ENCODE measurements at regions not wholly inside any gene's neighbourhood (a gene's known extent, or its start where the extent isn't known, plus 50 kb on each side); places are given as distances from the start of the nearest gene placed in this dataset.
"Not testable (repeated sequence)": the region's sequence is repeated elsewhere in the genome, so short reads cannot be mapped to it uniquely, and the experiment has no call there.

GRCh38 chr11:91483956-91484355 lies 740.7 kb upstream of the FAT3 start:
- H3K9me3 Mint-ChIP-seq; DNase-seq; H3K36me3 Mint-ChIP-seq; H3K27me3 Mint-ChIP-seq; H3K4me1 Mint-ChIP-seq; POLR2A ChIA-PET; ATAC-seq (ENCODE audit: low read depth); H3K27ac Mint-ChIP-seq; H3K4me3 Mint-ChIP-seq: not testable (repeated sequence)

DNA sequence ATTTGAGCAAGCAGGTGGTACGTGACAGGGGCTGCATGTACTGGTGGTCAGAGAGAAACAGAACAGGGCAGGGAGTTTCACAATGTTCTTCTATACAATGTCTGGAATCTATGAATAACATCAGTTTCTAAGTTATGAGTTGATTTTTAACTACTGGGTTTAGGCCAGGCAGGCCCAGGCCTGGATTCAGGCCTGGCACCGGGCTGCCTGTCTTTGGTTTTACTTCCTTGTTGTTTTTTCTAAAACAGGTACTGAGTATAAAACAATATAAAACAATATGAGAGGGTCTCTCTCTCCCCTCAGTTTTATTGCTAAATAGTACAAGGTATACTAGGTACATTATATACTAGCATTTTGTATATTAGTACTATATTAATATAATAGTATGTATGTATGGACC lies 742.7 kb upstream of the FAT3 start:
- H3K4me3 Mint-ChIP-seq; H3K36me3 Mint-ChIP-seq; POLR2A ChIA-PET; DNase-seq; H3K27ac Mint-ChIP-seq; H3K9me3 Mint-ChIP-seq; H3K4me1 Mint-ChIP-seq; ATAC-seq (ENCODE audit: low read depth); H3K27me3 Mint-ChIP-seq: not testable (repeated sequence)

DNA sequence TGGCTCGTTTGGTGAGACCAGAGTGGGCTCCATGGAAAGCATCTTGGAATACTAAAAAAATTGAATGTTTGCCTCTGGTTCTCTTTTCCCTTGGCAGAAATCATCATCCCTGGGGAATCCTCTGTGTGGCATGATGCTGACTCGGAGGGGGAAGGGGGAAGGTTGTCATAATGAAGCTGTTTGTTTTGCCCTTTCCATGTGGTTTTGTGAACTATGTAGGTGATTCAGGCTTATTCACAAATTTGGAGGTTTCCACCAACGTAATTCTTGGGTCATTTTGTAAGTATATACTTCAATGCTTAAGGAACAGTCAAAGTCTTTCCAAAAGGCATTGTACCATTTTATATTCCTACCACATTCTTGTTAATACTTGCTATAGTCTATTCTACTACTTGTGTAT lies 754.0 kb upstream of the FAT3 start:
- Mint-ChIP-seq H3K36me3 (no peaks in the 10 kb centered on the region), H3K27ac (no peak overlapping the region), H3K27me3 (no peaks in the 10 kb centered on the region), H3K4me3 (no peak overlapping the region), H3K4me1 (no peaks in the 10 kb centered on the region), H3K9me3 (peaks cover 5% of the 10 kb centered on the region)
- DNase-seq (no peak), ATAC-seq (ENCODE audit: low read depth) (no peak)
- POLR2A ChIA-PET = no interaction called here

GRCh38 chr11:91459840-91460239 lies 764.8 kb upstream of the FAT3 start:
- peaks cover 3% of the 10 kb centered on the region for H3K9me3 Mint-ChIP-seq
- no peaks in the 10 kb centered on the region for H3K27me3 Mint-ChIP-seq
- POLR2A ChIA-PET = no interaction called here
- H3K4me1 Mint-ChIP-seq = no peaks in the 10 kb centered on the region
- H3K36me3 Mint-ChIP-seq = no peaks in the 10 kb centered on the region
- DNase-seq = no peak
- no peak for ATAC-seq (ENCODE audit: low read depth)
- no peak overlapping the region for H3K4me3 Mint-ChIP-seq
- no peak overlapping the region for H3K27ac Mint-ChIP-seq

DNA sequence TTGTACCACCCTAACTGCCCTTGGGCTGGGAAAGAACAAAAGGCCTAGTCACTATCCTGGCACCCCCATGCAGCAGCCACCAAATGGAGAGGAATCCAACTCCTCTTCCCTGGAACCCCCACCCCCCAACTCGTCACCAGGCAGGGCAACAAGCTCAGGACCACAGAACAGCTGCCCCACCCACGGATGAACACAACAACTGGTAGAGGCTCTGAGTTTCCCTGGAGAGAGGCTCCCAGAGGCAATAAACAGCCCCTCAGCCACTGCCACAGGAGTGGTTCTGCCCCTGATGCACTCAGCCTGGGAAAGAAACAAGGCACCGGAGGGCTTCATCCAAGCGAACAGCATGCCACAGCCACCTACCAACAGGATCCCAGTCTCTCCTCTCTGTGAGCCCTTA lies 778.4 kb upstream of the FAT3 start:
- Mint-ChIP-seq H3K27me3 (no peaks in the 10 kb centered on the region), H3K4me1 (no peaks in the 10 kb centered on the region)
- POLR2A ChIA-PET = no interaction called here

GRCh38 chr11:91435694-91436395 lies 788.8 kb upstream of the FAT3 start:
- no peaks in the 10 kb centered on the region for H3K36me3 Mint-ChIP-seq
- POLR2A ChIA-PET = no interaction called here
- peaks cover 11% of the 10 kb centered on the region for H3K9me3 Mint-ChIP-seq
- DNase-seq = no peak
- no peaks in the 10 kb centered on the region for H3K27me3 Mint-ChIP-seq
- no peak overlapping the region for H3K4me3 Mint-ChIP-seq
- no peak for ATAC-seq (ENCODE audit: low read depth)
- H3K27ac Mint-ChIP-seq = no peak overlapping the region
- H3K4me1 Mint-ChIP-seq = no peaks in the 10 kb centered on the region

More for the DNA sequence above, 778.4 kb upstream of the FAT3 start:
- H3K27ac Mint-ChIP-seq = no peak overlapping the region
- no peak for DNase-seq
- no peaks in the 10 kb centered on the region for H3K36me3 Mint-ChIP-seq
- no peak overlapping the region for H3K4me3 Mint-ChIP-seq
- ATAC-seq (ENCODE audit: low read depth) = no peak
- H3K9me3 Mint-ChIP-seq = peaks cover 8% of the 10 kb centered on the region

DNA sequence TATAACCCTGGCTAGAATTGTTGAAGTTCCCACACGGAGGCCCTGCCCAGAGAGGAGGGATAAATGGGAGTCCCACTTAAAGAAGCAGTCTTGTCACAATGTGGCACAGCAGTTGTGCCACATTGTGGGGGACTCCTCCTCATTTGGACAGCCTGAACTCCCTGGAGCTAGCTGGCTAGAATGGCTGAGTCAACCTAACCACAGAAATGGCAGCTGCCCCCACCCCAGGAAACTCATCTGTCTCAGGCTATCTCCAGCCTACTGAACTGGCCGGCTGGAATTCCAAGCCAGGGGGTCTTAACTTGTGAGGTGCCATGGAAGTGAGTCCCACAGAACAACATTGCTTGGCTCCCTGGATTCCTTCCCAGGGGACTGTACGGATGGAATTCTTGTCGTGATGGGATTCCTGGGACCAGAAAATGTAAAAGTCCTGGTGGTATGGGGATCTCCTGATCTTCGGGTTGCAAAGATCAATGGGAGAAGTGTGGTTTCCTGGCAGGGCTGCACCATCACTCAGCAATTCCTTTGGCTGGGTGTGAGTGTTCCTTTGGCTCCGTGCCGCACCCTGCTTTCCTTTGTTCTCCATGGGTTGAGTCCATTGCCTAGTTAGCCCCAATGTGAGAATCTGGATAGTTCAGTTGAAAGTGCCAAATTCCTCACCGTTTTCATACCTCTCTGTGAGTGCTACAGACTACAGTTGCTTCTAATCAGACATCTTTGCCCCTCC lies 791.2 kb upstream of the FAT3 start:
- Mint-ChIP-seq H3K4me3 (no peak overlapping the region), H3K4me1 (no peaks in the 10 kb centered on the region), H3K27ac (no peak overlapping the region), H3K36me3 (no peaks in the 10 kb centered on the region), H3K9me3 (peaks cover 8% of the 10 kb centered on the region), H3K27me3 (no peaks in the 10 kb centered on the region)
- DNase-seq = no peak
- no peak for ATAC-seq (ENCODE audit: low read depth)
- POLR2A ChIA-PET = no interaction called here

- POLR2A ChIA-PET = no interaction called here
- ATAC-seq (ENCODE audit: low read depth) (no peak), DNase-seq (no peak)
- H3K27me3 Mint-ChIP-seq = no peaks in the 10 kb centered on the region
- H3K4me1 Mint-ChIP-seq = no peaks in the 10 kb centered on the region
- H3K4me3 Mint-ChIP-seq = no peak overlapping the region
- no peaks in the 10 kb centered on the region for H3K36me3 Mint-ChIP-seq
- no peak overlapping the region for H3K27ac Mint-ChIP-seq
- peaks cover under 1% of the 10 kb centered on the region for H3K9me3 Mint-ChIP-seq
Measured at GRCh38 chr11:91421641-91422040, 803.0 kb upstream of the FAT3 start.

DNA sequence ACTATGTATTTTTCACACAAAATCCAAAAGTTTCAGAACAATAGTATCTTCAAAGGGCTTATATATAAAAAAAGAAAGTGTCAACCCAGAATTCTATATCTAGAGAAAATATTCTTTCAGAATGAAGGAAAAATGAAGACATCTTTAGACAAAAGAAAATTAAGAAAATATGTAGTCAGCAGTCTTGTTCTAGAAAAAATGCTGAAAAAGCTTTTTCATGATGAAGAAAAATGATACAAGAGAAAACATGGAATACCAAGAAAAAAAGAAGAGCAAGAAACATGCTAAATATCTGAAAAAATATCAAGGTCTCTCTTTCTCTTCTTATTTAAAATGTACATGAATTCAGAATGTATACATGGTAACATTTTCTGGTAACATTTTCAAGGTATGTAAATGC lies 816.8 kb upstream of the FAT3 start:
- Mint-ChIP-seq H3K36me3 (no peaks in the 10 kb centered on the region), H3K4me1 (no peaks in the 10 kb centered on the region), H3K4me3 (no peak overlapping the region), H3K27ac (no peak overlapping the region), H3K9me3 (no peaks in the 10 kb centered on the region), H3K27me3 (no peaks in the 10 kb centered on the region)
- DNase-seq = no peak
- POLR2A ChIA-PET = no interaction called here
- no peak for ATAC-seq (ENCODE audit: low read depth)

GRCh38 chr11:91406009-91406408 lies 818.6 kb upstream of the FAT3 start:
- Mint-ChIP-seq H3K4me1 (no peaks in the 10 kb centered on the region), H3K36me3 (no peaks in the 10 kb centered on the region), H3K27ac (no peak overlapping the region), H3K27me3 (no peaks in the 10 kb centered on the region), H3K9me3 (no peaks in the 10 kb centered on the region), H3K4me3 (no peak overlapping the region)
- DNase-seq (no peak), ATAC-seq (ENCODE audit: low read depth) (no peak)
- POLR2A ChIA-PET = no interaction called here

- POLR2A ChIA-PET = no interaction called here
- ATAC-seq (ENCODE audit: low read depth) (no peak), DNase-seq (no peak)
- H3K4me1 Mint-ChIP-seq = no peaks in the 10 kb centered on the region
- no peaks in the 10 kb centered on the region for H3K27me3 Mint-ChIP-seq
- H3K36me3 Mint-ChIP-seq = no peaks in the 10 kb centered on the region
- H3K9me3 Mint-ChIP-seq = no peaks in the 10 kb centered on the region
- no peak overlapping the region for H3K27ac Mint-ChIP-seq
- H3K4me3 Mint-ChIP-seq = no peak overlapping the region
Measured at GRCh38 chr11:91404344-91404743, 820.3 kb upstream of the FAT3 start.

DNA sequence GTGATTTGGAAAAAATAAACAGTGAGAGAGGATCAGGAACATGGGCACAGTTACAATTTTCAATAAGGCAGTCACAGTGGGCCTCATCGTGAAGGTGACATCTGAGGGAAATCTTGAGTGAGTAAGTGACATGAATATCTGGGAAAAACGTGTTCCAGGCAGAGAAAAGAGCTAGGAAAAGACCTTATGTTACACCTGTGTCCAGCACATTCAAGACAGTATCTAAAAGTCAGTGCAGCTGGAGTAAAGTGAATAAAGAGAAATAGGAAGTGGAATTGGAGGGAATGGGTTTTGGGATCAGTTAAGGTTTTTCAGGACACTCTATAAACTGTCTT lies 827.5 kb upstream of the FAT3 start:
- peaks cover 2% of the 10 kb centered on the region for H3K9me3 Mint-ChIP-seq
- H3K36me3 Mint-ChIP-seq = no peaks in the 10 kb centered on the region
- DNase-seq = no peak
- no peak for ATAC-seq (ENCODE audit: low read depth)
- H3K27ac Mint-ChIP-seq = no peak overlapping the region
- no peaks in the 10 kb centered on the region for H3K27me3 Mint-ChIP-seq
- POLR2A ChIA-PET = no interaction called here
- no peaks in the 10 kb centered on the region for H3K4me1 Mint-ChIP-seq
- no peak overlapping the region for H3K4me3 Mint-ChIP-seq

DNA sequence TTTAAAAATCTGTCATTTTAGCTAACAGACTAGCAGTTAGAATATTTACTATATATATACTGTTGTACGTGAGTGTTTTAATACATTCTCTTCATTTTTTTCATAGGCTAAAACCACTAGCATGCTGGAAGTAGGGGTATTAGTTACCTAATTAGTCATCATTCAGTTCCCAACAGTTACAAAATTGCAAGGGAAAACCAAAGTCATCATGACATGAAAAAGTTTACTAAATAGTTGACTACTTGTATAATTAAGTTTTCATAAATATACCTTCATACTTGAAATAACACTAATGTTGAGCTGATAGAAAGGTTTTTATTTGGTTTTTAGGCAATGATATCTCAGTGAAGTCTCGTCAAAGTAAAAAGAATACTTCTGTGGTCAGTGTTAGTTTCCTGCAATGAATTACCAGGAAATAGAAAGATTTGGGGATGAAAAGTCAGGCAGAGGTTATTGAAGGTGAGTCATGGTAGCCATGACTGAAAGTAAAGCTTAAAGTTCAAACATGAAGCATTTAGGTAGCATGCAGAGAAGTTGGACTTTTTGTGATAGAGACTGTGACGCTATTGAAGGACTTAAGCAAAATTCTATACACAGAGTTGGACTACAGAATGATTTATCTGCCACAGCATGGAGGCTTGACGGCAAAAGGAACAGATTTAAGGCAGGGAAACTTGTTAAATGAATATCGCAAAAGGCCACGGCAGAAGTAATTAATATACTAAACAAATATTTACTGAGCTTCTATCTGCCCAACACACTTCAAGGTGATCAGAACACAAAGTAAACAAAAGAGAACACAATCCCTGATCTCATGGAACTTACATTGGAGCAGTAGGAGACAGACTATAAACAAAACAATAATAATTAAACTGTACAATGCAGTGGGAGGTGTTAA lies 828.1 kb upstream of the FAT3 start:
- no peak for ATAC-seq (ENCODE audit: low read depth)
- no peak overlapping the region for H3K27ac Mint-ChIP-seq
- no peaks in the 10 kb centered on the region for H3K27me3 Mint-ChIP-seq
- DNase-seq = no peak
- H3K9me3 Mint-ChIP-seq = peaks cover 3% of the 10 kb centered on the region
- no peak overlapping the region for H3K4me3 Mint-ChIP-seq
- POLR2A ChIA-PET = no interaction called here
- no peaks in the 10 kb centered on the region for H3K4me1 Mint-ChIP-seq
- H3K36me3 Mint-ChIP-seq = no peaks in the 10 kb centered on the region

Data from activated naive CD8-positive, alpha-beta T cell treated with anti-CD3 and anti-CD28 coated beads, Interleukin-2, amount 10 ng/mL, durations not matched to agents 7 days and 5 days (primary cell).